ENCODE measurements at regions not wholly inside any gene's neighbourhood (a gene's known extent, or its start where the extent isn't known, plus 50 kb on each side); places are given as distances from the start of the nearest gene placed in this dataset.

DNA sequence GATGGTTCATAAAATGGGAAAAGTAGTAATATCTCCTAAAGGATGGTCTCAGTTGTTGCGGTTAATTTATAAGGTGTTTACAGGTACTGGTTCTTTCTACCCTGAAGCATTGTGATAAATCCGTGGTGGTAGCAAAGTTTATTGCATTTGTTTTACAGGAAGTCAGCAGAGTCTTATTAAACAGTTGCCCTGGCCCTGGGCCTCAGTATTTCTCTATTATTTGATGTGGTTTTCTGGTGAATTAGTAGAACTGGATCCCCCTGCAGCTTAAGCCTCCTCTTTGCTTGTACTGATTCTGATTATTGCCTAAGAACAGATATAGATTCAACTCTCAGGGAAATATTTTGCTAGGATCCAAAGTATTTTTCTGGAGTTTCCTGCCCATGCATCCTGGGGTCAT, 76.4 kb upstream of the CD55 start:
- TF ChIP-seq, protein P1, sequence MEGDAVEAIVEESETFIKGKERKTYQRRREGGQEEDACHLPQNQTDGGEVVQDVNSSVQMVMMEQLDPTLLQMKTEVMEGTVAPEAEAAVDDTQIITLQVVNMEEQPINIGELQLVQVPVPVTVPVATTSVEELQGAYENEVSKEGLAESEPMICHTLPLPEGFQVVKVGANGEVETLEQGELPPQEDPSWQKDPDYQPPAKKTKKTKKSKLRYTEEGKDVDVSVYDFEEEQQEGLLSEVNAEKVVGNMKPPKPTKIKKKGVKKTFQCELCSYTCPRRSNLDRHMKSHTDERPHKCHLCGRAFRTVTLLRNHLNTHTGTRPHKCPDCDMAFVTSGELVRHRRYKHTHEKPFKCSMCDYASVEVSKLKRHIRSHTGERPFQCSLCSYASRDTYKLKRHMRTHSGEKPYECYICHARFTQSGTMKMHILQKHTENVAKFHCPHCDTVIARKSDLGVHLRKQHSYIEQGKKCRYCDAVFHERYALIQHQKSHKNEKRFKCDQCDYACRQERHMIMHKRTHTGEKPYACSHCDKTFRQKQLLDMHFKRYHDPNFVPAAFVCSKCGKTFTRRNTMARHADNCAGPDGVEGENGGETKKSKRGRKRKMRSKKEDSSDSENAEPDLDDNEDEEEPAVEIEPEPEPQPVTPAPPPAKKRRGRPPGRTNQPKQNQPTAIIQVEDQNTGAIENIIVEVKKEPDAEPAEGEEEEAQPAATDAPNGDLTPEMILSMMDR (IDR thresholded peaks at IDR 0.05), result no peak
- TF ChIP-seq EP300 (IDR thresholded peaks at IDR 0.05) (no peak), POLR2A (IDR thresholded peaks at IDR 0.05; ENCODE audit: low read depth) (no peak)

Measured in esophagus muscularis mucosa (tissue), 4 donors.